Fibroblast of lung (primary cell): ENCODE measurements at regions not wholly inside any gene's neighbourhood (a gene's known extent, or its start where the extent isn't known, plus 50 kb on each side); places are given as distances from the start of the nearest gene placed in this dataset.

Source experiments
- EZH2 ChIP-seq: IDR thresholded peaks from 2 replicates; pipeline ENCODE4 v1.5.1; 2012; ENCODE audit warnings: low read length, control low read depth, mild to moderate bottlenecking; ENCODE audit errors: missing control alignments
- TF ChIP-seq, protein P1 (sequence below), 2 donors: IDR thresholded peaks in 1 of 2; conservative IDR thresholded peaks in 1 of 2; 1 replicate in 1 of 2; 2 replicates in 1 of 2; pipeline ENCODE4 v1.5.1; 2011 to 2012; ENCODE audit warnings: low read length in 2 of 2, control low read depth in 1 of 2, inconsistent platforms in 1 of 2, low read depth in 1 of 2, mild to moderate bottlenecking in 1 of 2

DNA sequence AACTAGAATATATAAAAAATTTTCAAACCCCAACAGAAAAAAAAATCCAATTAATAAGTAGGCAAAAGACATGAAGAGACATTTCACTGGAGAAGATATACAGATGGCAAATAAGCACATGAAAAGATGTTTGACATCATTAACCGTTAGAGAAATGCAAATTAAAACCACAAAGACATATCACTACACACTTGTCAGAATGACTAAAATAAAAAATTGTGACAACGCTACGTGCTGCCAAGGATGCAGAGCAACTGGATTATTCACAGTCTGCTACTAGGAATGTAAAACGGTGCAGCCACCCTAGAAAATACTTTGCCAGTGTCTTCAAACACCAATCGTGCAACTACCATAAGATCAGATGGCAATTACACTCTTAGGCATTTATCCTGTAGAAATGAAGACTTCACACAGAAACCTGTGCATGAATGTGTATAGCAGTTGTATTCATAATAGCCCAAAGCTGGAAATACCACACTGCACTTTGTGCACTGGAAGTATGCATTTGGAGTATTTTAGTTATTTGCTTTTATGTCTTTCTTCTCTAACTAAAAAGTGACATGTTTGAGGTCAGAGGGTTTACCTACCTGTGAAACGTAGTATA lies 75.3 kb upstream of the PALMD start:
- TF ChIP-seq, protein P1, sequence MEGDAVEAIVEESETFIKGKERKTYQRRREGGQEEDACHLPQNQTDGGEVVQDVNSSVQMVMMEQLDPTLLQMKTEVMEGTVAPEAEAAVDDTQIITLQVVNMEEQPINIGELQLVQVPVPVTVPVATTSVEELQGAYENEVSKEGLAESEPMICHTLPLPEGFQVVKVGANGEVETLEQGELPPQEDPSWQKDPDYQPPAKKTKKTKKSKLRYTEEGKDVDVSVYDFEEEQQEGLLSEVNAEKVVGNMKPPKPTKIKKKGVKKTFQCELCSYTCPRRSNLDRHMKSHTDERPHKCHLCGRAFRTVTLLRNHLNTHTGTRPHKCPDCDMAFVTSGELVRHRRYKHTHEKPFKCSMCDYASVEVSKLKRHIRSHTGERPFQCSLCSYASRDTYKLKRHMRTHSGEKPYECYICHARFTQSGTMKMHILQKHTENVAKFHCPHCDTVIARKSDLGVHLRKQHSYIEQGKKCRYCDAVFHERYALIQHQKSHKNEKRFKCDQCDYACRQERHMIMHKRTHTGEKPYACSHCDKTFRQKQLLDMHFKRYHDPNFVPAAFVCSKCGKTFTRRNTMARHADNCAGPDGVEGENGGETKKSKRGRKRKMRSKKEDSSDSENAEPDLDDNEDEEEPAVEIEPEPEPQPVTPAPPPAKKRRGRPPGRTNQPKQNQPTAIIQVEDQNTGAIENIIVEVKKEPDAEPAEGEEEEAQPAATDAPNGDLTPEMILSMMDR (conservative IDR thresholded peaks at IDR 0.05 in 1 of 2, IDR thresholded peaks at IDR 0.05 in 1 of 2; ENCODE audit: low read depth in 1 of 2, low read length in 2 of 2) = no peak
- no peak for TF ChIP-seq EZH2
